Left hindlimb (tissue), 1 donor: ENCODE measurements at regions not wholly inside any gene's neighbourhood (a gene's known extent, or its start where the extent isn't known, plus 50 kb on each side); places are given as distances from the start of the nearest gene placed in this dataset.

Experiments used
- DNase-seq: peaks from one replicate; pipeline ENCODE4 v3.0.0-alpha.2; 2018

DNA sequence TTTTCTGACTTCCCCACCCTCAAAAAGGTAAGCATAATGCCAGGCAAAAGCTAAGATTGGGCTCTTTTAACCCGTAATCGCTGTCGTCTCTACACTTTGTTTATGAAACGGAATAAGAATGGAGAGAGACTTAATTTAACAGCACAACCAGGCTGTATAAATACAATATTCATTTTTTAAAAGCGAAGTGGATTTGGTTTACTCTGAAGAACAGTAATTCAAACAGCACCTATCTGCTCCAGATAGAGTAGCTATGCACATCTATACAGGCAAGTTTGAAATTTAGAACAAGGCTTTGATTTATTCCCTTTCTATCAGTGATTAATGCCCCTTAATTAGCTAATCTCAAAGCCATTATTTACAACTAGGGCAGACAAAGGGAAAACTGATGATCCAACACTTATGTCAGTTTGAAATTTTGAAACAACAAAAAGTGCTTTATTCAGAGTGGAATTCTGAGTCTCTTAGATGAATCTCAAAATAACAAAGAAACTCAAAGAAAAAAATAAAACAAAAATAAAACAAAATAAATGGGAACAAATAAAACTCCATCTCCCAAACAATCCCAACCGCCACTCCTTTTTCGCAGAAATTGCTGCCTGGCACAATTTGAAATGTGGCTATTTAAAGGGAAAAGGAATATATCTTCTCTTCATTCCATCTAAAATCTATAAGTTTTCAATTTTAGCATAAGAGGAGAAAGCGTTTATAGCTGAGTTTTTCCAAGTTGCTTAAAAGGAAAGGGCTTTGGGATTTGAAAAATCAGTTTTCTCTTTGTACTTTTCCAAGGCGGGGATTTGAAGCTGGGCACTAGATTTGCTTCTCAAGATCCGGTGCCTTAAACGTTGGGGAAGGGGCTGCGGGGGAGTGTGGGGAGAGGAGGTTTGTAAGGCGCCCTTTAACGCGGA, 298.6 kb downstream of the PARP8 start:
- DNase-seq = no peak

DNA sequence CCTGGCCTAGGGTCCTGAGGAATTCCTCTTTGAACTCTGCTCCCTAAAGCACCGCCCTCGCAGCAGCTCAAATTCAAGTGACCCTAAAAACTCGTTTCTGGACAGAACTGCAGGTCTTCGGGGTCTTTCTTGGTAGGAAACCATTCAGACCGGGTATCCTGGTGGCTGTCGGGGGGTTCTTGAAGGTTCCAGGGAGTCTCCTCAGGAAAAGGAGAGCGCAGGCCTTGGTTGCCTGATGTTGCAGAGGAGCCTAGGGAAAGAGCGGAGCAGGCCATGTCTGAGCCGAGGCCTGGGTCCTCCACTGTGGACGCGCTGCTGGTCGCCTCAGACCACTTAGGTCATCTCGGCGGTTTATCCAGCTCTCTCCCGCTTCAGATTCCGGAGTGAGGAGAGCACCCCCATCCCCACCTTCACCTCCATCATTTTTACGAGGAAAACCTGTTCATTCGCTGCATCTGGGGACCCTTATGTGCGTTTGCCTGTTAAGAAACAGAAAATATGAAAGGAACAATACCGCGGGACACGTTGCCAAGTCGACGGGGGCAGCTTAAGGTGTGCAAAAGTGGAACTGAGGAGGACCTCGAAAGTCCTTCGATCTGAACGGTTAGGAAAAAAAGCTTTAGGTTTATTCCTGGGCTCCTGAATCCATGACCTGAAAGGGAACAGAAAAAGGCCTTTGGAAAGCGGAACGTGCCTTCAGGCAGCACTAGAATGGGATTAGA, 299.4 kb downstream of the PARP8 start:
- DNase-seq = no peak

DNA sequence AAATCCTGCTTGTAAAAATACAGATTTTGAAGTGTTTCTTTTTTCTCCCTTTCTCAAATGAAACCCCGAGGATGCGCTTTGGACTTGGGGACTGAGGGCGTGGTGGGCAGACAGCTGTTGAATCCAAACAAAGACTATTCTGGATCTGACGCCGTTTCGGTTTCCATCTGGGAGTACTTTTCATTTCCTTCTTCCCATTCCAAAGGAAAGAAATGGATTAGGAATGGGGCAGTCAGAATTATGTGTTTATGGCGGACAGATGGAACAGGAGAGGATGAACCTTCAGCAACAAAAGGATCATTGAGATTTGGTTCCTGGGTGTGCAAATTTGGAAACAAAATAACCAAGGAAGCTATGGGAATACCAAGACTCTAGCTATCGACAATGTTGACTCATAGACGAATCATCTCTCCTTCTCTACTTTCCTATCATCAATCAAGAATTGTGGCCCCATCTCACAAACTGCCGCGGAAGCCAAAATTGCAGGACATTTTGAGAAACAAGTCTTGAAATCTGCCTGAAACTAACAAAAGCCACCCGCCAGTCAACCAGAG, 300.6 kb downstream of the PARP8 start:
- no peak for DNase-seq

DNA sequence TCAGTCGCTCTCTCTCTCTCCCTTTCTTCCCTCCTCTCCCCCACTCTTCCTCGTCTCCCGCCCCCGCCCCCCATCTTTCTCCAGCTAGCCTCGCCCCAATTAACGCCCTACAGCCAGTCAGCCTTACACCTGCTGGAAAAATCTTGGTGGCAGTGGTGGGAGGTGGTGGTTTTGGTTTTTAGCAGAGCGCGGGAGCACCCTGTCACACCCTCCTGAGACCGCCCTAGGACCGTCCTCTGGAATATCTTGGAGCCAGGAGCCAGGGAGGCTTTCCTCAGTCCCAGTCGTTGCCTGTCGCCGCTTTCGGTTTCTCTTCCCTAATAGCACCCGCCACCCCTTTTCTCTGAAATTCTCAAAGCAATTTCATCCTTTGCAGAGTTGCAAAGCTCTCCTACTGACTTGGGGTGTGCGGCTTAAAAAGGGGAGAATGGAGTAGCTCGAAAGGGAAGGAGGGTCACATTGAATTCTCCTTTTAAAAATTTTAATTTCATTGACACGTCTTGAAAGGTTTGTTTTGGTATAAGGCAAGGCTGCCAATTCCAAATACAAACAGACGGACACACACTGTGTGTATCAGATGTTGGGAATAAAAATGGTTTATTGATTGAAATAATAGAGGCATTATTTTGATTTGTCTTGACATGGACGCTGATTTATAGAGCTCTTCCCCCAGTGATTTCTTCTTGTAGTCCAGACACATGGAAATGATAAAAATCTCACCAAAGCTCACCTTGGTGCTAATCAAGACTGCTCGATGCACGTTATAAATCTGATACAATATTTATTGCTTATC, 301.3 kb downstream of the PARP8 start:
- peak; percentile 34 for DNase-seq

DNA sequence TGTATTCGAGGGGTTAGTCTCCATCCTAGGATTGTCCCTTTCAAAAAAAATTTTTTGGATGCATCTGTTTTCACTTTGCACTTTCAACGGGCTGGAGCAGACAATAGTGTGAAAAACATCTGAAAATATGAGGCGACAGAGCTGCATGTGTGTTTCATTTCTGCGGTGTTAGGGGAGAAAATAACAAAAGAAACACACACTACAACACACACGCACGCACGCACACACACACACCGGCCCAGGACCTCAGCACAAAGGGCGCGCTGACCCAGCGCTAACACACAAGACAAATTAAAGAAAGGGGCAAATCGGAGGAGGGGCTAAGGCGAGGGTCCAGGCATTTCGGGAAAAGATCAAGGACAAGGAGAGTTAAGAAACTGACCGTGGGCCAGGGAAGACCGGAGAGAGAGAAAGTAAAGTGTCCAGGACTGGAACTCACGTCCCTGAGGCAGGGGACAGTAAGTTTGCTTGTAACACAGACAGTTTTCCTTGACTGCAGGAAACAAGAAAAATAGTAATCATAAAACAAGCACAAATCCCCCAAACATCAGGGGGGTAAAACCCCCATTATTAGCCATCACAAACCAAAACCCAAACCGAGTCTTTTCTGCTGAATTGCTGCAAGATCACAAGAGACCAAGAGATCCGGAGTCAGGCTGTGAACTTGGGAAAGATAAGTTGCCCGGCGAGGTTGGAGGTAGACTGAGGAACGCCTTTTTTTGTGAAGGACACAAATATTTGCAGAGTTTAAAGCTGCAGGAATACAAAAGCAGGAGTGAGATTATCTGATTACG, 302.1 kb downstream of the PARP8 start:
- DNase-seq = peak; percentile 34

DNA sequence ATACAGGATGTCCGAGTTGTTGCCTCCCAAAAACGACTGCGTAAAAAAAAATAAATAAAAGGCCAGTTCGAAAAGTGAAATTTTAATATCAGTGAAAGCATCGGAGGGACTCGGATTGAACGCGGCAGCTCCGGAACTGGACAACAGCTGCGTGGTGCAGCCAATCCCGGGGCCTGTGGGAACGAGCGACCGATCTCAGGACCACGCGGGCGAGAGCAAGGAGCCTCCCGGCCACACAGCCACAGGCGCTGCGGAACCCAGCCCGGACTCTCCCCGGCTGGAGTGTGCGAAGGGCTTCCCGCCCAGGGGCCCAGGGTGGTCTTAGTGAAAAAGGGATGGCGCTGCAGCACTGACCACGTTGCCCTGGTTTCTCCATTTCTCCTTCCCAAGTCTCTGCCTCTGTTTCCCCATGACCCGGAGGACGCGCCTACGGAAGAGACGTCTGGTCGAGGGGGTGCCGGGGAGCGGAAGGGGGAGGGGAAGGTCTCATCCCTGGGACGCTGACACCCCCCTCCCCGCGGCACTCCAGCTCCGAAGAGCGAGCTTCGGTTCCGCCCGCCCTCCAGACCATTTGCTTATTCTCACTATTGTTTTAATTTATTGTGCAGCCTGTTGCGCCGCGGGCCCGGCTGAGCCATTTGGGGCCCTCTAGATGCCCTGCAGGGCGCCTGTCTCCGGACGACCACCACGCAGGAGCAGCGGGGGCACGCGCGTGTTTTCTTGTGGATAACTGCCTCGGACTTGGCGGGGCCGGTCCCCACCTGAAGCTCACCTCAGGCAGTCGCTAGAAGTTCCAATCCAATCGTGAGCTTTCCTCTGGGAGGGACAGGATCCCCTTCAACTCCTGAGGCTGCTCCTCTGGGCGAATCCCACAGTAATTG, 303.0 kb downstream of the PARP8 start:
- DNase-seq = peak; percentile 31

DNA sequence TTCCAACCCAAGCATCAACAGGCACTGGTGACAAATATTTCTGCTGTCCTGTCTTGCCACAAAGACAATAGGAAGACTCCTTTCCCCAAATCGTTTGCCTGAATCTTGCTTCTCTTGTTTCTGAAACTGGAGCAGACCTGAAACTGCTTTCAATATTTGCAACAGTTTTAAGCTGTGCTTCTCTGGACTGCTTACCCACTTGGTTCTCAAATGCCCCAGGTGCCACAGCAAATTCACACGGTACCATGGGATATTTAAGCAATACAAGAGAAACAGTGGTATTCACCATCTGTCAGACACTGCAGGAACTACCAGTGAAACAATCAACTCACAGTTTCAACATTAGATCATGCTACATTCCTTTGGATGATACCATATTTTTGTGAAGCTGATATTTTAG, 309.4 kb downstream of the PARP8 start:
- no peak for DNase-seq

DNA sequence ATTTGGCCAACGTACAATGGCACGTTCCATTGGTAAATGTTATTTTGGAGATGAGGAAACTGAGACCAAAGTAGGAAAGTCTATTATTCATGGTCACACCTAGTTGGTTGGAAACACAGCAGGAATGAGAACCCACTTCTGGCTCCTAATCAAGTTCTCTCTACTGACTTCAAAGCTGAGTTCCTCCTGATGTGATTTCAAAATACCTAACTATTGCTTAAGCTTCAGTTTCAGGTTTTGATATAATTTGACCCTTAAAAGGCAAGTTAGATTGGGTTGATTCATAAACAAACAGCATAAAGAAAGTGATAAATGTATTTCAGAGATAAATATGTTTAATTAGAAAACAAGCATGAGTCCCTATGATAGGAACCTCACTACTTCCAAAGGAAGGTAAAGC, 312.5 kb downstream of the PARP8 start:
- DNase-seq = no peak

DNA sequence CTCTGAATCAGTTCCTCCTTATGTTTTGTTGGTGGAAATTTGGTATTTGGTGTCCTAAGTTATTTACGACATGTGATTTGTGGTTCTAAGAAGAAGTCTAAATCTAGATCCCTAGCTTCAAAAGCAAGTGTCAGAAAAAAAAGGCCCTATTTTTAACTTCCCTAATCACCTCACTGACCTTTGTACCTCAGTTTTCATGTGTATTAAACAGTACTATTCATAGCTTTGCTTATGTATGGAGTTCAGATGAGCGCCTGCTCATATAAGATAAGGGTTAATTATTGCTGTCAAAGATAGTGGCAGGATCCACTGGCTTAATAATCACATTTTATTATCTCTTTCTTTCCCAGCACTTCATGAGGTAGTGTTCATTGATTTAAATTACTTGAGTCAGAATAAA, 318.2 kb downstream of the PARP8 start:
- DNase-seq = no peak

DNA sequence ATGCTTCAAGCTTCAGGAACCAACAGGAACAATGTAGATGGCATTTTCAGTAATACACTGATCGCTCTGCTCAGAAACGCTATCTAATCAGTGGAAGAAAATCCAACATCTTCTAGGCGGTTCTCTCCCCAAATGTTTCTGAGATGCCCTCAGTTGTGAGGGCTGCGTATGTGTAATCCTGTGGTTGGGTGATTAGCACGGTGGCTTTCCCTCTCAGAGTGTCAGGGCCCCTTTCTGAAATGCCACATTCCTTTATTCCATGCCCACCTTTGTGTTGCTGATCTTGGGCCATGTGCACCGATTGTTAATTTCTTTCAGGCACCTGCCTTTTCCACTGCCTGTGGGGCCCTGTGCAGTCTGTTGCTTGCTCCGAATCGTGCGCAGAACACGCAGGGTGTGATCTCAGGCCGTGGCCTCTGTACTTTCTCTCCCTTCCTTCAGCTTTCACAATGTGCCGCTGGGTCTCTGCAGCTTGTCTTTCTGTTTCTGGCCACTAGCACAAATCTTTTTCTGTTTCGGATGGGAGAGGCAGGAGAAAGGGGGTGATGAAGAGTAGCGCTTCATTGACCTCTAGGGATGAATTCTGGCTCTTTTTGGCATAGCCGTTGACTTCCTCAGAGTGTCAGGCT, 324.0 kb downstream of the PARP8 start:
- no peak for DNase-seq

DNA sequence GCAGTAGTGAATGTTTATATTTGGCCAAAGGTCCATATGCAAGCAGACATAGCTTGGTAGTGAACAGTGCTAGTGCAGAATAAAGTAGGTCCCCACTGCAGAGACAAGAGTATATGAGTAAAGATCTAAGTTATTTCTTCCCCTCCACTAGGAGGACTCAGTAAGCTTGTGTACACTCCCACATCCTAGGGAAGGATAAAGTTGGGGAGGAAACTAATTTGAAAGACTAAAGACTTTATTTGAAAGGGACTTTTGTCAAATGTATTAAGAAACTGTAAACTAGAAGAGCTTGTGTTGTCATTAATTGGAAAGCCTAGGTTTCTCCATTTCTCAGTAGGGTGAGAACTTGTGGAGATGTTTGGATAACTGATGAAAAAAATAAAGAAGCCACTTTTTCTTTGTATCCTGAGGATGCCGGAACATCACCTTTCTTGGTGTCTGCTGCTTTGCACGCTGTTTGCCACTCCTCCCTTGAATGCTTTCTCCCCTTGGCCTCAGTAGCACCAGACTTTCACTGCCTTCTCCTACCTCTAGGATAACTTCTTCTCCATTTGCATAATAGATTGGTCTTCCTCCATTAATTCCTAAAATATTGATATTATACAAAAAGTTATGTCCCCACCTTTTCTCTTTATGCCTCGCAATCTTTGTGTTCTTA, 329.0 kb downstream of the PARP8 start:
- no peak for DNase-seq

DNA sequence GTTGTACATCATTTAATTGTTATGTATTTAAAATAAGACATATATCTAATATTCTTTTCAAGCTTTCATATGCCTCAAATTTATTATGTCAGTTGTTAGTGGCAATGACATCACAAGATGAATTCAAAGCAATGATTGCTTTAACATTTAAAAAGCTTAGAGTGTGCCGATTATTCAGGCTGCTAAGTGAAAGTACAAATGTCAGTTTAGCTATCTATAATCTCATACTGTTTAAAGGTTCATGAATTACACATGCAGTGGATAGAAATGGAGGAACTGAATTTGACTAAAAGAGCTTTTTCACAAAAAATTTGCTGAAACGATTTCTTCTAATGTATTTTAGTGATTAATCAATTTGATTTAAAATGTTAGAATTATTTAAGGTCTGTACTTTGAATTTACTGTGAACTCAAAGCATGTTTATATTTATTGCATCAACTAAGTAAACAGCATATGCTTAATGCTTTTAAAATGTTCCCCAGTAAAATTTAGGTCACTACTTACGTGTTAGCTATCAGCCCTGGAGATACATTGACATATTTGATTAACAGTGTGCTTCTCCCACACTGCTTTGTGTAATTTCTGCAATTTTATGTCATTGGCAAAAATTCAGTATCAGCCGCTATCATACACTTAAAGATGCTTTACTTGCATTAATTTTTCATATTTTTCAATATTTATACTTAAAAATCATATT, 334.9 kb downstream of the PARP8 start:
- no peak for DNase-seq

DNA sequence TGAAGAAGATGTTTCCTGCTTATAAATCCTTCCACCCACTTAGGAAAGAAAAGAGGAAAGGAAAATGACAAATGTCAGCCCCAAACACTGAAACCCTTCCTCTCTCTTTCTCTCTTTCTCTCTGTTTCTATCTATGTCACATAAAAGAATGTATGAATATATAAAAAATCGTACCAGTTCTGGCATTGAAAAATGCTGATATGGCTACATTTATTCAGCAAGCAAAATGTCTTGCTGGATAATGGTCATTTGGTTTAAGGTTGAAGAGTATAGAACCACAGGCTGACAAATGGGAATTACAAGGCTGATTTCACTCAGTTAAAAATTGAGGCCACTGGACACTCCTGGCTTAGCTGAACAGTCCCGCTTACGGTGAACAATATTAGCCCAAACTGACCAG, 335.9 kb downstream of the PARP8 start:
- DNase-seq = no peak

DNA sequence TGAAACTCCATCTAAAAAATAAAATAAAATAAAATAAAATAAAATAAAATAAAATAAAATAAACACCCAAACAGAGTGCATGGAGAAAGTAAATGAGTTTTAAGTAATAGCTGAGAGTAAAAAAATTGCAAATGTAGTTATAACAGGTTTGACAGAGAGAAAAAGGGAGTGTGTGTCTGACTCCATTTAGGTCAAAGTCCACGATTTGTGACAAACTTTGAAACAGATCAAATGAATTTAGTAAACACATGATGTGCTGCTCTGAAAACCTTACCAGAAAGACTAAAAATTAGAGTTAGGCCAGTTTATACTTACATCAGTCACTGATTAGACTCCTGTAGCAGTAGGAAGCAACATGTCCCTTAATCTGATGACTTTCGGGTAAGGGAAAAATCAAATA, 346.6 kb downstream of the PARP8 start:
- DNase-seq = no peak

DNA sequence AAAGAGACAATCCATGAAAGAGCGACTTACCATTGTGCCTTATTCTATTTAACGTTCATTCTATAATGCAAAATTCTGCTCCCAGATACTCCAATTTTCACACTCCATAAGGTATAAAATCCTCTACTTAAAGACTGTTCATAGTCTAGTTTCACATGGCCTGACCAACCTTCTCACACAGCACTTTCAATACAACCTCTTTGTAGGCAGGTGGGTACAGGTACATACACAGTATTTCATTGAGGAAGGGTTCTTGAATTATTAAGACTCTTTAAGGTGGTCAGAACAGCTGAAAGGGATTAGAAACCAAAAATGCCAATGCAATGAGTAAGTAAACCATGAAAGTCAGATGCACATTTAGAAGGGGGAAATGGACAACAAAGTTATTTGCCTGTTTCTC, 352.0 kb downstream of the PARP8 start:
- DNase-seq = no peak

DNA sequence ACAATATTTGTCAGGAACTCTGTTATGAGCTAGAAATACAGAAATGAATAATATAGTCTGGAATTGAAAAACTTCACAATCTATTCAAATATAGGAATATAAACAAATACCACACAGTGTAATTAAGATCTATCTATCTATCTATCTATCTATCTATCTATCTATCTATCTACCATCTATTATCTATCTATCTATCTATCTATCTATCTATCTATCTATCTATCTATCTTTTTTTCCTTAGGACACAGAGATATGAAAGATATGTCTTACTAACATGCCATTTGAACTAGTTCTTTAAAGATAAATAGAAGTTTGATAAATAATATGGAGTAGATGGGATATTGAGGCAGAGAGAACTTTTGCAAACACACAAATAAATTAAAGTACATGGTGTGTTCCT, 357.8 kb downstream of the PARP8 start:
- no peak for DNase-seq

DNA sequence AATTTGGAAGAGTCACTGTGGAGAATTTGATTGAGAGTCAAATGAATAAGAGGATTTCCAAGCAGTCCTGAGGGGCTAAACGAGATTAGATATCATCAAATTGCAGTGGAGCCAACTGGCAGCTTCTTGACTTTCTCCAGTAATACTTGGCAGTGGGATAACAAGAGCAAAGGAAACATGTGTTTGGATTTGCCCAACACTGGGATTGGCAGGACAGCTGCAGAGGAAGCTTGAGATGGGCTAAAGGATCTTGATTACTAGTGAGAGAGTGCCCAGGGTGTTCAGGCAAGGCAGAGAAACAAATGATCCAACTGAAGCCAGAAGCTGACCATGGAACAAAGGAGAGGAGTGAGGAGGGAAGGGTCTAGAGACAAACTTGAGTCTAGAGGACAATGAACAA, 356.0 kb upstream of the ISL1 start:
- DNase-seq = no peak

DNA sequence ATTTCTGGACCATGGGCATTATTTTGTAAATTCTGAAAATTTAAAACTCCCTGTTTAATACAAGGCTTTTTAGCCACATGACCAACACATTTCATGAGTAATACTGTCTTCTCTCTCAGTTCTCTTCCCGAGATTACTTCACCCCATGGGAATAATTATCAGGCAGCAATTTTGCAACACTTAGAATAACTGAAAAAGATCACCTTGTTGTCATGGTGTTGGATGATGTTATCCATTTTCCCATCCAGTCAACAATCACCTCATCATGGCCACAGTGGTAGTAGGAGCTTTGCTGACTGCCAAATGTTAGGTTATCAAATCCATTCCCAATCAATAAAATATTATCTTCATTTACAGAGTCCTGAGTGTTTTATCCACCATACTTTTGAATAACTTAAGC, 354.9 kb upstream of the ISL1 start:
- no peak for DNase-seq

DNA sequence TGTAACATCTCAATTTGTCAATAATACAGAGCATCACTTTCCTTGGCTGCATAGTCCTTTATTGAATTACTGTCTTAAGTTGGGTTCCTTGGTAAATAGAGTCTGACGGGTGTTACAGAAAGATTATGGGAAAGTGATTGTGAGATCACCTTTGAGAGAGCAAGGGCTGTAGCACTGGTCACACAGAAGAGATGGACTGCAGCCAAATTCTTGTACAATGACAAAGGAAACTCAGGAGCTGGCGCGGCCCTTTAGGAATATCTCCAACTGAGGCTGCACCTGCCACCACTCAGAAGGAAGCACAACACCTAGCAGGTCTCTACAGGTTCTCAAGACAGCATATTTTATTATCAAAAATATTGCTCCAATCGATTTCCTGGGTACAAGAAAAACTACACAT, 350.0 kb upstream of the ISL1 start:
- no peak for DNase-seq
